GM21360 (cell line): ENCODE measurements at regions not wholly inside any gene's neighbourhood (a gene's known extent, or its start where the extent isn't known, plus 50 kb on each side); places are given as distances from the start of the nearest gene placed in this dataset.

Experiments
- ATAC-seq: cut with Tn5 transposase; IDR thresholded peaks from one replicate; pipeline ENCODE4 v1.9.1; 2021; ENCODE audit warnings: mild to moderate bottlenecking, moderate library complexity; ENCODE audit not compliant: unreplicated experiment

GRCh38 chr5:99928490-99928889 lies 606.7 kb upstream of the FAM174A start:
- no peak for ATAC-seq

- ATAC-seq, result no peak
These were observed 608.7 kb upstream of the FAM174A start for GRCh38 chr5:99926463-99926862.

GRCh38 chr5:99922386-99922785 lies 612.8 kb upstream of the FAM174A start:
- ATAC-seq, result no peak

- ATAC-seq, result no peak
These were observed 623.2 kb upstream of the FAM174A start for GRCh38 chr5:99911971-99912370.

- no peak for ATAC-seq
These were observed 628.4 kb upstream of the FAM174A start for GRCh38 chr5:99906776-99907175.

GRCh38 chr5:99901972-99902371 lies 633.2 kb upstream of the FAM174A start:
- ATAC-seq, result no peak

GRCh38 chr5:99900302-99900852 lies 634.8 kb upstream of the FAM174A start:
- ATAC-seq, result no peak

GRCh38 chr5:99879791-99880511 lies 655.2 kb upstream of the FAM174A start:
- no peak for ATAC-seq

GRCh38 chr5:99878830-99879229 lies 656.3 kb upstream of the FAM174A start:
- ATAC-seq, result no peak

- peak; percentile 98 for ATAC-seq
These were observed 668.4 kb upstream of the FAM174A start for GRCh38 chr5:99866740-99867139.

GRCh38 chr5:99865159-99865558 lies 670.0 kb upstream of the FAM174A start:
- ATAC-seq, result no peak

GRCh38 chr5:99835791-99836190 lies 699.4 kb upstream of the FAM174A start:
- no peak for ATAC-seq

GRCh38 chr5:99827136-99827535 lies 708.0 kb upstream of the FAM174A start:
- ATAC-seq, result no peak

GRCh38 chr5:99817796-99818195 lies 717.4 kb upstream of the FAM174A start:
- ATAC-seq, result no peak

GRCh38 chr5:99814321-99815063 lies 720.7 kb upstream of the FAM174A start:
- ATAC-seq, result no peak

- no peak for ATAC-seq
These were observed 726.4 kb upstream of the FAM174A start for GRCh38 chr5:99808657-99809230.

- ATAC-seq, result no peak
These were observed 727.8 kb upstream of the FAM174A start for GRCh38 chr5:99807346-99807745.

GRCh38 chr5:99795031-99795430 lies 740.1 kb upstream of the FAM174A start:
- ATAC-seq, result no peak

GRCh38 chr5:99788482-99788881 lies 746.7 kb upstream of the FAM174A start:
- no peak for ATAC-seq

GRCh38 chr5:99775189-99775588 lies 760.0 kb upstream of the FAM174A start:
- ATAC-seq, result no peak

- ATAC-seq, result no peak
These were observed 761.9 kb upstream of the FAM174A start for GRCh38 chr5:99773290-99773689.

- ATAC-seq, result no peak
These were observed 763.9 kb upstream of the FAM174A start for GRCh38 chr5:99771296-99771695.
